UCSD-AML1 (cell line): ENCODE measurements at regions not wholly inside any gene's neighbourhood (a gene's known extent, or its start where the extent isn't known, plus 50 kb on each side); places are given as distances from the start of the nearest gene placed in this dataset.

Experiments
- DNase-seq: peaks from one replicate; lab custom pipeline; 2025; ENCODE audit not compliant: unreplicated experiment; lab: John Stamatoyannopoulos, UW

- DNase-seq: no peak
These were observed 301.9 kb upstream of the ZC3H12C start for GRCh38 chr11:109791337-109791736.

GRCh38 chr11:109794501-109794900, 298.7 kb upstream of the ZC3H12C start:
- DNase-seq: no peak

- DNase-seq: no peak
These were observed 298.0 kb upstream of the ZC3H12C start for GRCh38 chr11:109795234-109795633.

- no peak for DNase-seq
These were observed 296.9 kb upstream of the ZC3H12C start for GRCh38 chr11:109796253-109796652.

- DNase-seq: no peak
These were observed 294.7 kb upstream of the ZC3H12C start for GRCh38 chr11:109798521-109798920.

GRCh38 chr11:109799604-109800003, 293.6 kb upstream of the ZC3H12C start:
- DNase-seq: no peak

GRCh38 chr11:109804911-109805310, 288.3 kb upstream of the ZC3H12C start:
- no peak for DNase-seq

GRCh38 chr11:109806205-109806604, 287.0 kb upstream of the ZC3H12C start:
- no peak for DNase-seq

- DNase-seq: no peak
These were observed 284.6 kb upstream of the ZC3H12C start for GRCh38 chr11:109808569-109808968.

- no peak for DNase-seq
These were observed 278.4 kb upstream of the ZC3H12C start for GRCh38 chr11:109814824-109815223.

GRCh38 chr11:109815500-109816150, 277.6 kb upstream of the ZC3H12C start:
- no peak for DNase-seq

- no peak for DNase-seq
These were observed 274.9 kb upstream of the ZC3H12C start for GRCh38 chr11:109818290-109818689.

- no peak for DNase-seq
These were observed 273.8 kb upstream of the ZC3H12C start for GRCh38 chr11:109819410-109819809.

GRCh38 chr11:109821511-109821910, 271.7 kb upstream of the ZC3H12C start:
- DNase-seq: no peak

GRCh38 chr11:109822436-109823102, 270.6 kb upstream of the ZC3H12C start:
- no peak for DNase-seq

GRCh38 chr11:109828387-109828786, 264.8 kb upstream of the ZC3H12C start:
- DNase-seq: no peak

- no peak for DNase-seq
These were observed 255.2 kb upstream of the ZC3H12C start for GRCh38 chr11:109838026-109838425.

GRCh38 chr11:109845437-109845836, 247.8 kb upstream of the ZC3H12C start:
- DNase-seq: no peak

GRCh38 chr11:109847621-109848020, 245.6 kb upstream of the ZC3H12C start:
- no peak for DNase-seq

- DNase-seq: no peak
These were observed 244.1 kb upstream of the ZC3H12C start for GRCh38 chr11:109849051-109849450.

GRCh38 chr11:109849946-109850345, 243.2 kb upstream of the ZC3H12C start:
- no peak for DNase-seq

GRCh38 chr11:109851780-109852390, 241.3 kb upstream of the ZC3H12C start:
- no peak for DNase-seq
